ENCODE measurements at regions not wholly inside any gene's neighbourhood (a gene's known extent, or its start where the extent isn't known, plus 50 kb on each side); places are given as distances from the start of the nearest gene placed in this dataset.

DNA sequence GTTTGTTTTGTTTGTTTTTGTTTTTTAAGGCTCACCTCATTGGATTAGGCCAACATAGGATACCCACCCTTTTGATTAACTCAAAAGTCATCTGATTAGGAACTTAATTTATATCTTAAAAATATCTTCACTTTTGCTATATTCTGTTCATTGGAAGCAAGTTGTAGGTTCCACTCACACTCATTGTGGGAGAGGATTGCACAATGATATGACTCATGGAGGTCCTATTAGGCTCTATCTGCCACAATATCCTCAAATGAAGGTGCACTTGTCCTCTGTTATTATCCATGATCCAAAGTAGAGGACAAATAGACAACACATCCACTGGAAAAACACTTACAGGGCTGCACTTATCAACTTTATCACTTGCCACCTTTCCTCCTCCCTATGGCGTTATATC, 60.5 kb upstream of the ADAMTS3 start:
- no peak overlapping the region for H3K4me2 ChIP-seq (ENCODE audit: insufficient read depth, insufficient read length, low read length)
- no peak overlapping the region for H3K14ac ChIP-seq (ENCODE audit: insufficient read depth, low read length)
- H3K79me1 ChIP-seq (ENCODE audit: insufficient read depth, low read depth, low read length, poor library complexity, severe bottlenecking): no peaks in the 10 kb centered on the region
- no peak overlapping the region for H3T11ph ChIP-seq (ENCODE audit: low read length)
- no peaks in the 10 kb centered on the region for H3K4me1 ChIP-seq (ENCODE audit: insufficient read depth, low read length)
- no peaks in the 10 kb centered on the region for H3K27me3 ChIP-seq (ENCODE audit: insufficient read depth, low read length)
- Mint-ChIP-seq H3K27ac (no peak overlapping the region; a peak in 1 of 7 replicates), H3K9me3 (peaks cover 14 to 30% of the 10 kb centered on the region in 2 experiments), H3K4me3 (no peak overlapping the region), H3K36me3 (ENCODE audit: insufficient read depth in 1 of 3, low read depth in 3 of 3) (peaks cover 0 to 17% (median 1%) of the 10 kb centered on the region in 3 experiments; a peak in 5 of 7 replicates), H3K4me1 (no peaks in the 10 kb centered on the region), H3K27me3 (ENCODE audit: low read depth) (no peaks in the 10 kb centered on the region)
- H2AK5ac ChIP-seq (ENCODE audit: insufficient read length, low read length): no peak overlapping the region
- WGBS (ENCODE audit: extremely low coverage, insufficient read length, low lambda C conversion rate): no CpG with 5 or more reads among the region's 1 CpG
- no peak for DNase-seq
- no peak overlapping the region for H4K8ac ChIP-seq (replicated peaks; ENCODE audit: insufficient read length, low read depth, low read length)
- no peak overlapping the region for H4K91ac ChIP-seq (ENCODE audit: insufficient read length, low read depth, low read length)
- H2BK15ac ChIP-seq (ENCODE audit: low read depth, low read length): no peak overlapping the region
- no peak overlapping the region for H3K23ac ChIP-seq (ENCODE audit: insufficient read length, low read depth, low read length)
- no peak overlapping the region for H2BK120ac ChIP-seq (ENCODE audit: low read depth, low read length, poor library complexity, severe bottlenecking)
- H2BK20ac ChIP-seq (ENCODE audit: low read depth, low read length, poor library complexity, severe bottlenecking): no peak overlapping the region
- H3K4ac ChIP-seq (ENCODE audit: low read depth, low read length): no peak overlapping the region
- H3K79me2 ChIP-seq (ENCODE audit: insufficient read depth, low read length): no peaks in the 10 kb centered on the region
- H2AFZ ChIP-seq (ENCODE audit: low read length): no peak overlapping the region
- H2BK12ac ChIP-seq (ENCODE audit: insufficient read length, low read depth, low read length): no peak overlapping the region
- no peaks in the 10 kb centered on the region for H3K9me3 ChIP-seq (ENCODE audit: control insufficient read depth, low read depth, low read length)
- no peak overlapping the region for H3K9ac ChIP-seq (ENCODE audit: extremely low read depth, insufficient read length, low read length)
- no peak overlapping the region for H3K18ac ChIP-seq (ENCODE audit: insufficient read length, low read depth, low read length)
- no peaks in the 10 kb centered on the region for H3K23me2 ChIP-seq (ENCODE audit: insufficient read length, low read depth, low read length, poor library complexity, severe bottlenecking)
- TF ChIP-seq, protein P1, sequence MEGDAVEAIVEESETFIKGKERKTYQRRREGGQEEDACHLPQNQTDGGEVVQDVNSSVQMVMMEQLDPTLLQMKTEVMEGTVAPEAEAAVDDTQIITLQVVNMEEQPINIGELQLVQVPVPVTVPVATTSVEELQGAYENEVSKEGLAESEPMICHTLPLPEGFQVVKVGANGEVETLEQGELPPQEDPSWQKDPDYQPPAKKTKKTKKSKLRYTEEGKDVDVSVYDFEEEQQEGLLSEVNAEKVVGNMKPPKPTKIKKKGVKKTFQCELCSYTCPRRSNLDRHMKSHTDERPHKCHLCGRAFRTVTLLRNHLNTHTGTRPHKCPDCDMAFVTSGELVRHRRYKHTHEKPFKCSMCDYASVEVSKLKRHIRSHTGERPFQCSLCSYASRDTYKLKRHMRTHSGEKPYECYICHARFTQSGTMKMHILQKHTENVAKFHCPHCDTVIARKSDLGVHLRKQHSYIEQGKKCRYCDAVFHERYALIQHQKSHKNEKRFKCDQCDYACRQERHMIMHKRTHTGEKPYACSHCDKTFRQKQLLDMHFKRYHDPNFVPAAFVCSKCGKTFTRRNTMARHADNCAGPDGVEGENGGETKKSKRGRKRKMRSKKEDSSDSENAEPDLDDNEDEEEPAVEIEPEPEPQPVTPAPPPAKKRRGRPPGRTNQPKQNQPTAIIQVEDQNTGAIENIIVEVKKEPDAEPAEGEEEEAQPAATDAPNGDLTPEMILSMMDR (conservative IDR thresholded peaks at IDR 0.05): no peak
- H2BK5ac ChIP-seq (ENCODE audit: insufficient read length, low read length): no peak overlapping the region
- no peak overlapping the region for H3K27ac ChIP-seq (ENCODE audit: insufficient read length, low read depth, low read length)
- H4K20me1 ChIP-seq (ENCODE audit: control insufficient read depth, insufficient read depth, insufficient read length): no peaks in the 10 kb centered on the region
- no peak overlapping the region for H3K56ac ChIP-seq (ENCODE audit: insufficient read length, low read depth, low read length)
- no peak overlapping the region for H4K5ac ChIP-seq (ENCODE audit: insufficient read length, low read depth, low read length)

Data from H9 (cell line).